GM18520 (cell line): ENCODE measurements at regions not wholly inside any gene's neighbourhood (a gene's known extent, or its start where the extent isn't known, plus 50 kb on each side); places are given as distances from the start of the nearest gene placed in this dataset.

Experiments used
- ATAC-seq: cut with Tn5 transposase; IDR thresholded peaks from one replicate; pipeline ENCODE4 v1.9.1; 2021; ENCODE audit not compliant: unreplicated experiment

DNA sequence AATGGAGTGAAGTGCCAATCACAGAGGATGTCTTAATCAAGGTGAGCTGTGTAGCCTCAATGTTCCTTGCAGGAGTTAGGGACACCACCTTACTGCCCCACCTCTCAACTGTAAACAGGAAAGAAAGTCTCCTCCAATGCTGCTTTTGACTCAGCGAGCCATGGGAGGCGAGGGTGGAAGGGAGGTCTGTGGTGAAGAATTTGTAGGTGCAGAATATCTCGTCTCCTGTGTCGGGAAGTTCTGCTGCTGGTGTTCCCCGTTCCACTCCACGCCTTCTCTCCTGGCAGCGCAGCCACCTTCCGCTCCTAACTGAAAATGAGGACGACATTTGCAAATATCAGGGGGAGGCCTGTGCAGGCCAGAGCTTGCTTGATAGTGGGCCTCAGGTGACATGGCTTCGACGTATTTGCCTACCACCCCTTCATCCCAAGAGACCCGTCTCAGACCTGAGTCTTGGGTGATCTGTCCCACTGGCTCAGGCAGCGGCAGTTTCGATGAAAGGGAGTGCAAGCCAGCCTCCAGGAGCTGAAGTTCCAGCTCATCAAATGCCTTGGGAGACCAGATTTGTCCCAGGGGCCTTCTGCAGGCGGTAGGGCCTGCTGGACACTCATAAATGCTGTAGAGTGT, 368.3 kb upstream of the C1orf174 start:
- no peak for ATAC-seq

DNA sequence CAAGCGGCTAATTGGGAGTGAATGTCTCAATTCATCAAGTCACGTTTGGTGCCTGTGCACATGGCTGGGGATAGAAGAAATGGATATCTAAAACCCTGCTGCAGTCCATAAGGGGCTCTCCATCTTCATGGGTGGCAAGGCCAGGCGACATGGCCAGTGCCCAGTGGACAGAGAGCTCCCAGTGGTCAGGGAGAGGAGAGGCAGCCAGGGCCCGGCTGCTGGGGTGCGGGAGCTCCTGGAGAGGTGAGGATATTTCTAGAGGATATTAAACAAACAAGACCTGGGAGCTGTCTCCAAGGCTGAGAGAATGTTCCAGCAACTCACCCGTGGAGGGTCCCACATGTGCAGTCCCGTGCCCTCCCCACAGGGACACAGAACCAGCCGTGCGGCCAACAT, 368.8 kb upstream of the C1orf174 start:
- no peak for ATAC-seq

DNA sequence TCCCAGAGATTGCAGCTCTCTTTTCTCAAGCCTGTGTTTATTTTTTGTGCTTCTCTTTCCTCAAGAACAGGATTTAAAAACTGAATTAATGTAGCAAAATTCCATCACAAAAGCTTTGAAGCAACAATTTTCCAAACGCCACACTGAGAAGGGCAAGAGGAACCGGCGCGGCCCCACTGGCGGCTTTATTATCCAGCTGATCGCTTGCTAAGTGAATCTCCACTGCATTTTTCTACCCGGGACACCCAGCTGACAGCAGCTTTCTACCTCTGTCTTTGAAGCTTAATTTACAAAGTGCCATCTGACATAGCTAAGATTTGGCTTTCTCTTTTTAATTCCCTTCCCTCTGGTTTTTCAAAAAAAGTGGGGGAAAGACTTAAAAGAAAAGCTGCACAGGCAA, 369.3 kb upstream of the C1orf174 start:
- no peak for ATAC-seq

DNA sequence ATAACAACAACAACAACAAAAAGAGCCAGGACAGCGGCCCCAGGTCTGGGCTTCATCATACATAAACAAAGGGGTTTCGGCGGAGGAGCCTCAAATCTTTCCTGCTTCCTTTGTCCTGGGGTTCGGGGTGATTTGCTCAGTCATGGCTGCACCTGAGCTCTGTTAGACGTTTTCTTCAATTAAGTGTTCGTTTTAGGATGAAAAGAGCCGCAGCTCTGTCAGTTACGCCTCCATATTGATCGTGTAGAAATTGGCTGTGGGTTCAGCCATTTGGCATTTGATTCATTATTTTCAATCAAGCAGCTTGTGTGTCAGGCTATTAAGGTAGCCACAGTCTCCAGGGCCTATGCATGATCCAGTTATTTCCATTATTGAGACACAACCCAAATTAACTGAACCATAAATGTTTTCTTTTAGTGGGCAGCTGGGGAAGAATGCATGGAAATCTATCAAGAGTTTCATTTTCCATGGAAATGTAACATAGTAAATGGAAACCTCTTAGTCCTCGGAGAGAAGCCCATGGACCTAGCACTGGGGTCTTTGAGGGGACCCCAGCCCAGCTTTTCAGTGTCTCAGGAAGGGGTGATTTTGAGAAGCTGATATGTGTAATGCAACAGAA, 370.0 kb upstream of the C1orf174 start:
- ATAC-seq: no peak

DNA sequence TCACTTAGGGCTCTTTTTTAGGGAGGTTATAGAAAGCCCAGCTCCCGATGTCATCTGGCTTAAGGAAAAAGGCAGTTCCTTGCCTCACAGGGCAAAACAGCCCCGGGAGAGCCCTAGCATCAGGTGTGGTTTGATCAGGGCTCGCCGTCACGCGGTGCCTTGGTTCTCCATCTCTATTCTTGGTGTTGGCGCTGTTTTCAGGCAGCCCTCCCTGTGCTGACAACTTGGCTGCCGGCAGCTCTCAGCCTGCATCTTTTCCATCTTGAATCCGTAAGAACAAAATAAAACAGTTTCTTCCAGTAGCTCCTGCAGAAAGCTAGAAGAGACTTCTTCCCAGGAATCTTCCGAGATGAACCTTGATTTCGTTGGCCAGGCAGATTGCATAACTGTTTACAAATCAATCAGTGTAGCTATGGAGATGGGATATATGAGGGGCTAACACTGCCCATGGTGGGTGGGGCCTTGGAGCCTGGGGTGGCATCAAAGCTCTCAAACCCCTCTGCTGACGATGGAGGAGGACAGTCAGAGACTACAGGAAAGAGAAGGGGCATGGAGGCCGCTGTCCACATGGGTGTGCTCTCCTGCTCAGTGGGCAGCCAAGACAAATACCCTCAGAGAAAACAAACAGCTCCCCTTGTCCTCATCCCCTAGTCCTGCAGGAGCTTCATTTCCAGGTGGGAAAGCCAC, 370.7 kb upstream of the C1orf174 start:
- ATAC-seq: no peak

DNA sequence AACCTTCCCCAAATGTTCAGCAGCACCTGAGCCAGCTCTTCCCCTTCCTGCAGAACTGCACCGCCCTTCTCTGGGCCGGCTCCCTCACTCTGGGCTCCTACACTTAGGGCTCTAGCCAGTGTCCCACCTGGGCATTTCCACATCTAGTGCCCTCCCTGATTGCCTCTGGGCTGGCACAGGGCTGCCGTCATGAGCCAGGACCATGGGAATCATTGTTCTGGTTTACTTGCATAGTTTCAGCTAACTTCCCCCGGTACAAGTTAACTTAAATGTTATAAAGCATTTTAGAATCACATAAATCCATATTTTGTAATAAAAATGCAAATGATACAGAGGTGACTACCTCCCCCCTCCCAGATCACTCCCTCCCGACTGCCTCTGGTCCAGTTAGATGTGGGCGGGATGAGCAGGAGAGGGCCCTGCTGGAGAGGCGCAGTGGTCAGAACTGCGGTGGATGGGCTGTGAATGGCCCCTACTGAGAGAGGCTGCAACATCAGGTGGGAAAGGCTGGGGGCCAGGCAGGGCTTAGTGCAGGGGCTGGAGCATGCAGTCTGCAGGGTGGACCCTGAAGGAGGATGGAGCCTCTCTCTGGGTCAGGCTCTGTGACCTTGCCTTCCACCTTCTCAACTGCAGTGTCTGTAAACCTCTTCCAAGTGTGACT, 371.4 kb upstream of the C1orf174 start:
- no peak for ATAC-seq

DNA sequence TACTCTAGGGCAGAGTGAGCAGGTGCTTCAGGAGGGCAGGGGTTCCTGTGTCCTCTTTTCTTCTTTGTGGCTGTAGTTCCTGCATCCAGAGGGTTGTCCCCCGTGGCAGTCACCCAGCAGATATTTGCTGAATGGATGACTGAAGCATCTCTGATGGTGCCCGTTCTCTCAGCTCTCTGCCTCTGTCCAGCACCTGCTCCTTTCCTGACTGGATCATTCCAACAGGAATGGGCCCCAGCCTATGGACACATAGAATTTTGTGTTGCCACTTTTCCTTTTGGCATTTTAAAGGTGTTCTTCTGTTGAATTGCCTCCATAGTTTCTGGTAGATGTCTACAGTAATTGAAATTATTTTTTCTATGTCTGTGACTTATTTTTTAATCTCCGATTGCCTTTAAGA, 372.5 kb upstream of the C1orf174 start:
- ATAC-seq: no peak

DNA sequence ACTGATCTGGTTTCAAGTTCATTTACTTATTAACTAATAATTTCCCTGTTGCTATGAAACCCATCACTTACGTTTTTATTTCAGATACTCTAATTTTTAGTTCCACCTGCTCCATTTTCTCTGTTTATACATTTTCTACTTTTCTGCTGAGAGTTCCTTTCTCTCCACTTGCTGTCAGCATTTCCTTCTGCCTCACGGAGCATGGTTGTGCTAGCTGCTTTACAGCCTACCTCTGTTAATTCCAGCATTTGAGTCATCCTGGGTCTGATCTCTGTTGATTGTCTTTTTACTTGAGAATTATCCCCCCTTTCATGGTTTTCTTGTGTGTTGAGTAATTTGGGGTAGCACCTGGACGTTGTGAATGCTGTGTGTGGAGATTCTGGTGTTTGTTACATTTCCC, 373.2 kb upstream of the C1orf174 start:
- no peak for ATAC-seq

DNA sequence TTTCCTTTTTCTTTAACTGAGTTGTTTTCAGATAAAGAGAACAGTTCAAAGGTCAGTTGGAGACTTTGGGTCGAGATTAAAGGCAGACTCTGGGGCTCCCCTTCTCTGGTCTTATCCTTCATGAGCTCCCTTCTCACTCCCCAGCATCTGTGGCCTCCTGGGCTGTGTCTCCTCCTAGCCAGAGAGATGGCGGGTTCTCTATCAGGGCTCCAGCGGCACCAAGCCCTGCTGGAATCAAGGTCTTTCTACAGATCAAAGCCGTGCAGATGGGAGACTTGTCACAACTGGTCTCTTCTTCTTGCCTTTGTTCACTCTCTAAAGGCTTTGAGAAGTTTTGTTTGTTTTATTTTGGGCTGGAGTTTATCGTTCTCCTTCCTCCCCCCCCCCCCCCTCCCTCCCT, 373.7 kb upstream of the C1orf174 start:
- no peak for ATAC-seq

DNA sequence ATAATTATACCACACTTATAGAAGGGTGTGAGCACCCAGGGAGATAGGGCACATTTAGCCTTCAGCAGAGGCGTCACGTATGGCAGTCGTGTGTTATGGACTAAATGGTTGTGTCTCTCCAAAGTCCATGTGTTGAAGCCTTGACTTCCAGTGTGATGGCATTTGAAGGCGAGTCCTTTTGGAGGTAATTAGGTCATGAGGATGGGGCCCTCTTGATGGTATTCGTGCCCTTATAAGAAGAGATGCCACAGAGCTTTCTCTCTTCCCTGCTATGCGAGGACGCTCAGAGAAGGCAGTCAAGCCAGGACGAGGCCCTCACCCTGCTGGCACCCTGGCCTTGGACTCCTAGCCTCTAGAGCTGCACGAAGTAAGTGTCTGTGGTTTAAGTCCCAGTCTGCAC, 375.0 kb upstream of the C1orf174 start:
- no peak for ATAC-seq

DNA sequence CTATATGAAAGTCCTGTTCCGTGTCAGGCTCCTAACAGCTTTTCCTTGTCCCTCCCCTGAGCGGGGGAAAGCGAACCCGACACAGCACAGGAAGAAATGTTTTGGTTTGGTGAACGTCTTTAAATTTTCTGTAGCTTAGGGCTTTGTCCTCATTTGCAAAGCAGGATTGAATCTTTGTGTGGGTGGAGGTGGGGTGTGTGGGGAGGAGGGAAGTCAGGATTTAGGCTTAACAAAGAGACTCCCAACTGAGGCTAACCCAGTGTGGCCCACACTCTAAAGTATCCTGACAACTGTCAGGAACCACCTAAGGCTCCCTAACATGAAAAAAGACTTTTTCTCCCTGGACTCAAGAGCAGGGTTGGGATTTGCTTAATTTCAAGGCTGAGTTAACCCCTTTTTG, 376.2 kb upstream of the C1orf174 start:
- no peak for ATAC-seq

DNA sequence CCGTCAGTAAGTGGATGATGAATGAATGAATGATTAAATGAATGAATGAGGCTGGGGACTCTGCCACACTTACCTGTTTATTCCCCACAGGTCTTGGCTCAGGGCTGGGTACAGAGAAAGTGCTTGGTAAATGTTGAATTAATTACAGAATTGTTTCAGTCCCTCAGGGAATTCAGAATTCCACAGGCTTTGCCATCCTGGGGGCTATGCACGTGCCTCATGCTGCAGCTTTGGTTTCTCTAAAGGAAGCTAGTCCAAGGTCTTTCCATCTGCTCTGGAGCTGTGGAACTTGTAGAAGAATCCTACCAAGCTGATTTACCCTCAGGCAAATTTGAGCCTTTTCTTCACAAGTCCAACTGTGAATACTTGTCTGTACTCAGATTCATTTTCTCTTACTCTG, 376.8 kb upstream of the AJAP1 start:
- ATAC-seq: no peak

DNA sequence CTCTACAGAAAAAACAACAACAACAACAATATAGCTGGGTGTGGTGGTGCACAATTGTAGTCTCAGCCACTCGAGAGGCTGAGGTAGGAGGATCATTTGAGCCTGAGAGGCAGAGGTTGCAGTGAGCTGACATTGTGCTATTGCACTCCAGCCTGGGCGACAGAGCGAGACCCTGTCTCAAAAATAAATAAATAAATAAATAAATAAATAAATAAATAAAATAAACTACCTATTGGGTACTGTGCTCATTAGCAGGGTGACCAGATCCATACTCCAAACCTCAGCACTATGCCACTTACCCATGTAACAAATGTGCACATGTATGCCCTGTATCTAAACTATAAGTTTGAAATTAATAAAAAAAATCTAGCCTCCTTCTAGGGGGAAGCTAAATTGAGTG, 369.4 kb upstream of the AJAP1 start:
- ATAC-seq: no peak

DNA sequence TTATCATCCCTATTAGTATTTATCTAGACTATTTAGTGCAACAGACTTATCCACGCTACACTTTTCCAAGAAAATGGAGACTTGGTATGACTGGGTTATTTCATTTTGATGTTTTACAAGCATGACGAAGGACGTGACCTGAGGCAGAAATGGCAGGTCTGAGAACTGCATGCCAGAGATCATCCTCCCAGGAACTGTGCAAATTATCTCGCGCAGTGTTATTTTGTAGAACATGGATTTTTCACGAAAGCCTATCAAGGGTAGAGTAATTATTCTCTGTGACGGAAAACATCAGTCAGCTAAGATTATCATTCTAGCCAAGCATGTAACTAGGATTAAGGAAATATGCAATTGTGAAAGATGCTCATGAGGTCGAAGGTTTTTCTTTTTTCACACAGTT, 361.5 kb upstream of the AJAP1 start:
- no peak for ATAC-seq

DNA sequence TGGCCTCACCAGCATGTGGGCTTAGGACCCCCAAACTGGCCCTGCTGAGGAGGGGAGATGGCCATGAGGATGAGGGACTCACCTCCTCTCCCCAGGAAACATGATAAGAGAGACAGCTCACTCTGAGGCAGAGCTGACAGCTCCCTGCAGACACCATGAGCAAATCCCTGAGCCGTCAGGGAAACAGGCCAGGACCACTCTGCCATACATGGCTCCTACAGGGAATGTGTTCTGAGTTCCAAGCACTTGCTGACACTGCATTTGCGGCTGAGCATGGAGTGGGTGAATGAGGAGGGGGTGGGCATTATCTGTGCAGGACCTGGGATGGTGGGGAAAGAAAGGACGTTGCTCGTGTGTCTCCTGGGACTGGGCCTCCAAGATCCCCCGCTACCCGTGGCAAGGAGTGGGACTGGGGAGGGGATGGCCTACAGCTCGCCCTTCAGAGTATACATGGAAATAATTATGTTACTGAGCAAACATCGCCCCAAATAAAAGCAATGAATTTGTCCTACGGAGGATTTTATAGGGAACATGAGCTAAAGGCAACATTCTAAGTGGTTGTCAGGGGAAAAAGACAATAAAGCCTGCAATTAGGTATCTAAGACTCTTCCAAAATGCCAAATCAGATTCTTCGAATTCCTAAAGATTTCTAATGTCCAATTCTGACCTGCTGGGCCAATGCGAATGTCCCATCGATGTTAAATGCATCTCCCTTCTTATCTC, 355.9 kb upstream of the AJAP1 start:
- ATAC-seq: no peak

DNA sequence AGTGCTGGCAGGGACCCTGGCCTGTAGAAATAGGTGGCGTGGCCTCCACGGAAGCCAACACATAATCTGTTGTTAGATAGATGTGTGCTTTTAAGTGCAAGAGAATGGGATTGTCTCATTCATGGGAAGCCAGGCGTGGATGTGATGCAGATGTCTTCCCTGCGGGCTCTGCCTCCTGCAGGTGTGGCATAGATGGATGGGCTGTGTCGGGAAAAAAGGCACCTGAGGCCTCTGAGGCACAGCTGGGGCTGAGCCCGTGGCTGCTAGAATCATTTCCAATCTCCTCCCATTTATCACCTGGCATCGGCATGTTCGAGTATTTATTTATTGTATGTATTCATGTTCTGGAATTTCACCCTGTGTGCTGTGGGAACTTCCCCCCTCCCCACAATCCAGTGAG, 353.4 kb upstream of the AJAP1 start:
- ATAC-seq: no peak

DNA sequence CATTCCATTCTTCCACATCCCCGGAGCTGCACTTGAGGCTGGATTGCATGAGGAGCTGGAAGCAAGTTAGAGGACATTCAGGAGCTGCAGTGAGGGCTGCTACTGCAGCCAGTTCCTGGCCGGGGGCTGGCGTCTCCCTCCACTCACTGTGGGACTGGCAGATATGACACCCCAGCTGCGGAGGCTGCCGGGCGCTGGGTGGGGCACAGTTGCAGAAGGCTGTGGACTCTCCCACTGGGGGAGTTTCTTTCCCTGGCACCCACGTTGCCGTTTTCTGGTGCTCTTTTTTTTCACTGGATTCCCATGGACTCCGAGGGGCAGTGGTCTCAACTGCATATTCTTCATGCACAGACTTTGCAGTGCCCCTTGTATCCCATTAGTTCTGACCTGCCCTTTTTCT, 351.1 kb upstream of the AJAP1 start:
- no peak for ATAC-seq

DNA sequence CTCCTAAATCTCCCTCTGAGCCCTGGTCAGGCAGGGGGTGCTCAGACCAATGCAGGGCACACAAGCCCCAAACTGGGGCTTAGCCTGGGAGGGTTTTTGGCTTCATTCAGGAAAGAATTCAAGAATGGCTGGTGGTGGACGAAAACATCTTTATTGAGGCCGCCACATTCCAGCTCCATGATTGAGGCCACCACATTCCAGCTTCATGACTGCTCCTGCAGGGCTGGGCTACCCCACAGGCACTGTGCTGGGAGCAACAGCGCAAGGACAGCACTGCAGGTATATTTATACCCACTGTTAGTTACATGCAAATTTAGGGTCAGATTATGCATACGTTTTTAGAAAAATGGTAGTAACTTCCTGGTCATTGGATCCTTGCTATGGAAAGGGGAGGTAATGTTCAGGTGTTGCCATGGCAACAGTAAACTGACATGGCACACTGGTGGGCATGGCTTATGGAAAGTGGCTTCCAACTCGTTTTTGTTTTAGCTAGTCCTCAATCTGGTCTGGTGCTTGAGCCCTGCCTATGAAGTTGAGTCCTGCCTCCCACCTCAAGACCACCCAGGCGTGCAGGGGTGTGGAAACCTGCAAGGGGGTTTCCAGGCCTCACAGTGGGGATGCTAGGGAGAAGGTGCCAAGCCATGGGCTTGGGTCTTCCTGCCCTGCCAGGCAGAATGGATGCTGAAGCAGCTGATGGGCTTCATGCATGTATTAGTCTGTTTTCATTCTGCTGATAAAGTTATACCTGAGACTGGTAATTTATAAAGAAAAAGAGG, 348.7 kb upstream of the AJAP1 start:
- ATAC-seq: no peak

DNA sequence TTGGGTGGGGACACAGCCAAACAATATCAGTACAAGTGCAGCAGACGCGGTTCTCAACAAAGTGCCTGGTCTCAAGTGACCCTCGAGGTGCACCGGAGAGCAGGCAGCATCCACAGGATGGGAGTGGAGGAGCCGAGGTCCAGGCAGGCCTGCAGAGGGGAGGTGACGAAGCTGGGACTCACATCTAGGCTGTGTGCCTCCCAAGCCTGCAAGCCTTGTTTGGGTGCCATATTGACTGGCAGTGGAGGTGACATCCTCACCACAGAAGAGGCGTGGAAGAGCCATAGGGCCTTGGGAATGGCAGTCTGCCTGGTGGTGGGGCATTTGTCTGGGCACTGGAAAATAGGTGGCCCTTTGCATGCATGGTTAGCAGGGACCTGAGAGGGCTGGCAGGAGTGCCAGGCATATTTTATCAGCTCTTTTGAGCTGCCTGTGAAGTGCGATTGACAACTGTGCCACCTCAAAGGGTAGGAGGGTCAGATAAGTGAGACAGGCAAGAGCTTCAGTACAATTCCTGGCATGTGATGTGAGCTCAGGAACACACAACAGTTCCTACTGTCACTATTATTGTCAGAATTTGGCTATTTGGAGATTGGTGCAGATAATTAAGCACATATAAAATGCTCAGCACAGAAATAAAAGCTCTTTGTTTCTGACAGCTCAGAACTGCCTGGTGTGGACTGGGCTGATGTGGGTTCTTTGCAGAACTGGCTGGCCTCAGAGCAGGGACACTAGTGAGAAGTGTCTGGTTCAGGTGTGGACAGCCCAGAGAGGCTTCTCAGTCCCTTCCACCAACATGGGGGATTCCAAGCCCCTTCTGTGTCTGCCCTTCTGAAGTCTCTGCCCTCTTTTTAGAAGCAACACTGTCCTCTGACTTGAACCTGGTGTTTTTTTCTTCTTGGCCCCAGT, 347.6 kb upstream of the AJAP1 start:
- ATAC-seq: no peak

DNA sequence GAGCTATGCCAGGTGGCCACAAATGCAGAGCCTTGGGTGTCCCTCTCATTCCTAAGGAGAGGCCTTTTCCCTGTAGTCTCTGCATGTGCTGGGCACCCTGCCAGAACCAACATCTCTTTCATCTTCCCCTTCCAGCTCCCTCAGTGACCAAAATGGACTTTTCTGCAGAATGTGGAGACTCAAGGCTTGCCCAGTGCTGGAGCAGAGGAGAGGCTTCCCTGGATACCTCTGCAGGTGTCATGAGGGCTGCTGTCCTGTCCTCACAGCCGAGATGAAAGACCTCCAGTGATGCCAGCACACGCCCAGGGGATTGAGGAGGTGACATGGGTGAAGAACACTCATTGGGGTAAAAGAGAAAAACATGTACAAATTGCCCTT, 347.0 kb upstream of the AJAP1 start:
- ATAC-seq: no peak
